GM18505 (cell line): ENCODE measurements at regions not wholly inside any gene's neighbourhood (a gene's known extent, or its start where the extent isn't known, plus 50 kb on each side); places are given as distances from the start of the nearest gene placed in this dataset.
A peak's percentile ranks its signal among the peaks of the same experiment; 100 is the strongest.

Experiments
- ATAC-seq: cut with Tn5 transposase; IDR thresholded peaks from one replicate; pipeline ENCODE4 v1.9.1; 2021; ENCODE audit not compliant: unreplicated experiment
- POLR2A ChIP-seq: IDR thresholded peaks from 4 replicates; pipeline ENCODE4 v1.6.1; 2011; ENCODE audit warnings: borderline replicate concordance; ENCODE audit not compliant: insufficient read depth, insufficient read length; ENCODE audit errors: extremely low read depth

DNA sequence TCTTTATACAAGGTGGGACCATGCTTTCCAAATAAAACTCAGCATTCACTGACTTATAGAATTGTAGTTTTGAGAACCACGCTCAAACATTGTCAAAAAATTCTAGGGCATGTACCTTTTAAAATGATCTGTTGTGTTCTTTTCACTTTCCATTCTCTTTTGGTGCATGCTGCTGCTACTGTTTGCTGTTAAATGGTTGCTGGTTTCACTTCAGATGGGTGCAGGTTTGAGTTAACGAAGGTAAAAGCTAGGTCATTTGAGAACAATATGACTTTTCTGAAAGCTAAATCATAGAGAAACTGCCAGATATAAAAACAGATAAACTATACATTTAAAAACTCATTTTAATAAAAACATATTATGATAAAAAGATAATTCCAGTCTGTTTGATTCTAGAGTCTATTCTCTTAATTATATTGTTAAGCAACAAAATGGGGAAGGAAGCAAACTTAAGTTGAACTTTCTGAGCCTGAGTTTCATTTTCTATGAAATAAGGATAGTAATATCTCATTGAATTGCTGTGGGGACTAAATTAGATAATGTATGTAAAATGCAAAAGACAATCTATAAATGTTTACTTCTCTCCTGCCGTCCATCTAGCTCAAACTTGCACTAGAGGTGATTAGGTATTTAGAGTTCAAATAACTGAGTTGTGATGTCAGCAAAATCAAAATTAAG, 82.4 kb downstream of the OXSM start:
- ATAC-seq, result peak; percentile 88
- TF ChIP-seq POLR2A, result no peak

DNA sequence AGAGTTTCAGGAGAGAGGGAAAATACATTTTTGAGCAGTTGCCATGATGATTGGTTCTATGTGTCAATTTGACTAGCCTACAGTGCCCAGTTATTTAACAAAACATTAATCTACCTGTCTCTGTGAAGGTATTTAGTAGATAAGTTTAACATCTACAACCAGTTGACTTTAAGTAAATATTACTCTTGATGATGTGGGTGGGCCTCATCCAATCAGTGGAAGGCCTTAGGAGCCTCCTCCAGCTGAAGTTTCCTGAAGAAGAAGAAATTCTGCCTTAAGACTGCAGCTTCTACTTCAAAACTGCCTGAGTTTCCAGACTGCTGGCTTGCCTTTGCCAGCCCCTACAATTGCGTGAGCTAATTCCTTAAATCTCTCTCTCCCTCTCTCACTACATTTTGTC, 93.6 kb downstream of the OXSM start:
- no peak for ATAC-seq
- no peak for TF ChIP-seq POLR2A

DNA sequence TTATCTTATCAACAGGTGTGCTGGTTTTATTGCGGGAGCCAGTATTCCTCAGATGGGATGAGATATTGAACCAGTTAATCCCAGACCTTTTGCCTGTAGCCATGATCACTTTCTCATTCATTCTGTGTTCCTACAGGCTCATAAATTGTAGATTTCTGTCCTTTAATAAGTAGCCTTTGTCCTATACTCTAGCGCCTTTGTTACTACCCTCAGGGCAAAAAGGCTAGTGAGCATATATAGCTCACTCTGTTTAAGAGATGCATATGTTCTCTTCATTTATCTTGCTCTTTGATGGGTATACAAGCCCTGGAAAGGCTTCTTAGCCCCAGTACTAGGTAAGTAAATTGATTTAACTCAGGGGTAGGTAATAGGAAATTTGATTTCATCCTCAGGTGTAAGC, 95.1 kb downstream of the OXSM start:
- no peak for ATAC-seq
- TF ChIP-seq POLR2A, result no peak

DNA sequence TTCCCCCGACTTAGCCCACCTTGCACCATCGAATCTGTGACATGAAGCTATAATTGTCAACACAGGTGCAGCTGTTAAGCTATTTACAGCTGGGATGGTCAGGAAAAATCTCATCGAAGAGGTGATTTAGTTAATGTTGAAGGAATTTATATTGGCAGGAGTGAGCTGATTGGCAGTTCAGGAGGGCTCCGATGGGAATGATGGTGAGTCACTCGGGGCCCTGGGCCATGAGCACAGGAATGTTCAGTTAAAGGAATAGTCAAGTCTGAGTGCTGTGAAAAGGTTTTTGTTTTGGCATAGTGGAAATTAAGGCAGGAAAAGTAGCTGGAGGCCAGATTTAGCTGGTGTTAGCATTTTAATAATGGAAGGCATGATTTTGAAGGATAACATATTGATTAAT, 95.7 kb downstream of the OXSM start:
- TF ChIP-seq POLR2A, result no peak
- ATAC-seq, result no peak

DNA sequence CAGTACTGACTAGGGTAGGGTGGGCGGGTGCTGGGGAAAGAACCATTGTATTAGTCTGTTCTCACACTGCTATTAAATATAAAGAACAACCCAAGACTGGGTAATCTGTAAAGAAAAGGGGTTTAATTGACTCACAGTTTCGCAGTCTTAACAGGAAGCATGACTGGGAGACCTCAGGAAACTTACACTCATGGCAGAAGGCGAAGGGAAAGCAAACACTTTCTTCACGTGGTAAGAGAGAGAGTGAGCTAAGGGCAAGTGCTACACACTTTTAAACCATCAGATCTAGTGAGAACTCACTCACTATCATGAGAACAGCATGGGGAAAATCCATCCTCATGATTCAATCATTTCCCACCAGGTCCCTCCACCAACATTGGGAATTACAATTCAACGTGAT, 98.0 kb downstream of the OXSM start:
- no peak for ATAC-seq
- no peak for TF ChIP-seq POLR2A

DNA sequence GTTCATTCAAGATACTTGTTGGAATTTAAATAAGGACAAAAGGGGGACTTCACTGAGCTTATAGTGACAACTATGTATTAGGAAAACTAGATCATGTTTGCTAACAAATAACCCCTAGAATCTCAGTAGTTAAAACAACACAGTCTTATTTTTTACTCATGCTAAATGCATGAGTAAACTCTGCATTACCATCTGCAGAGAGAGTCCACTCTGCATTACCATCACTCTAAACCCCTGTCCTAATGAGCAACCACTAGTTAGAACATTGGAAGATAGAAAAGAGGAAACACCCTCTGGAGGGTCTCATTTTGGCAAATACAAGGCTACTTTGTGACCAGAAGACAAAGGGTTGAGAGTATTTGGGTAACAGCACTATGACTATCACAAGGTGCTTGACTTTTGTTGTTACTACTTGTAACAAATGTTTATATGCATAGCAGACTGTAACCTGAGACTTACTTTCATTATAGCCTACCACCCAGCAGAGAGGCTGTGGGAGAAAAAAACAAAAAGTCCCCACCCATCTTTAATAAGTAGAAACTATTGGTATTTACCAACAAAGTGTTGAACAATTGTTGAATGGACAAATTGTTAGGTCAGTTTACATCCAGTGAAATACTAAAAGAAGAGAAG, 99.1 kb downstream of the OXSM start:
- TF ChIP-seq POLR2A, result no peak
- ATAC-seq, result no peak

DNA sequence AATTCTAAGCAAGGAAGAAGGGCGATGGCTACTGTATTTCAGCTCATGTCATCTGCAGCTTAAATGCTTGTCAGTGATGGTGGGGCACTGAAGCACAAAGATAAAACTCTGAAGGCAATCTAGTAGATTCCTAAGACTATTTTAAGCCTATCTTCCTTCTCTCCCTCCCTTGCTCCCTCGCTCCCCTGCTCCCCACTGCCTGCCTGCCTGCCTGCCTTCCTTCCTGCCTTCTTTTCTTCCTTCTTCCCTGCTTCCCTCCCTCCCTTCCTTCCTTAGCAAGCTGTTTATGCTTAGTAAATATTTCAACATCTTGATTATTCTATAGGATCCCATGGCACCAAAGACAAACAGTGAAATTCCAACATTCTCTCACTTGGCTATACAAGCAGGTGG, 99.6 kb downstream of the OXSM start:
- ATAC-seq, result no peak
- TF ChIP-seq POLR2A, result no peak

DNA sequence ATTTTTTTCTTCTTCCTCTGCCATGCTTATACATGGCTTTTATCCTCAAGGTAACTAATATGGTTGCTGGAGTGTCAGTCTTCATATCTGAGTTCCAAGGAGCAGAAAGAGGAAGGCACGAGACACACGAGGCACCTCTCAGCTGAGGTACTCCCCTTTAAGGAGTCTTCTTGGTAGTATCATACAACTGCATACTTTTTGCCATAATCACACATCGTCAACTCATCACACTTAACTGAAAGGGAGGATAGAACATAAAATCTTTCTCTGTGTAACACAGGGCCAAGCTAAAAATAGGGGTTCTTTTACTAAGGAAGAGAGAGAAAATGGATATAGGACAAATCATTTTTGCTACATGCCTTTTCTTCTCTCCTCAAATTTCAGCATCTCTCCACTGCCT, 104.2 kb downstream of the OXSM start:
- TF ChIP-seq POLR2A, result no peak
- no peak for ATAC-seq

DNA sequence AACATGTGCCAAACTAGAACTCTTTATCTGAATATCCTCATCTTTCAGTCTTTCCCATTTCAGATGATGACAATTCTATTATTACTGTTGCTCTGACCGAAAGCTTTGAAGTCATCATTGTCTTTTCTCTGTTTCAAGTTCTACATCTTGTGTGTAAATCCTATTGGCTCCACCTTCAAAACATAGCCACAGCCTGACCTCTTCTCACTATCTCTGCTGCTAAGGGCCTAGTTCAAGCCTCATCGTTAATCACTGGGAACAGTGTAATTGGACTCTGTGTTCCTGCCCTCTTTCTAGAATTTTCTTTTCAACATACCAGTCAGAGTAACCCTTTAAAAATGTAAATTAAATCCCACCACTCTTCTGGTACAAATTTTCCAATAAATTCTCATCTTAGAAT, 105.1 kb downstream of the OXSM start:
- ATAC-seq, result no peak
- TF ChIP-seq POLR2A, result no peak

DNA sequence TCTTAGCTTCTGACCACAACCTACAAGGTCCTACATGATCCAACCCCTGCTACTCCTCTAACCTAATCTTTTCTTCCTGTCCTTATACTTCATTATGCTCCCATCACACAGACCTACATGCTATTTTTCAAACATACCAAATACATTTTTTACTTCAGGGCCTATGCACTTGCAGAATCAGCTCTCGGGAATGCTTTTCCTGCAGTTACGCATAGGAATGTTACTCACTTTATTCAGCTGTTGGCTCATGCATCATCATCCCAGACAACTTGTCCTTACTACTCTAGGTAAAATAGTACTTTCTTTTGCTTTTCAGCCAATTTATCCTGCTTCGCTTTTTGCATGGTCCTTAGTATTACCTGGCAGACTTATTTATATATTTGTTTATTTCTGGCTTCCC, 105.6 kb downstream of the OXSM start:
- ATAC-seq, result no peak
- TF ChIP-seq POLR2A, result no peak

DNA sequence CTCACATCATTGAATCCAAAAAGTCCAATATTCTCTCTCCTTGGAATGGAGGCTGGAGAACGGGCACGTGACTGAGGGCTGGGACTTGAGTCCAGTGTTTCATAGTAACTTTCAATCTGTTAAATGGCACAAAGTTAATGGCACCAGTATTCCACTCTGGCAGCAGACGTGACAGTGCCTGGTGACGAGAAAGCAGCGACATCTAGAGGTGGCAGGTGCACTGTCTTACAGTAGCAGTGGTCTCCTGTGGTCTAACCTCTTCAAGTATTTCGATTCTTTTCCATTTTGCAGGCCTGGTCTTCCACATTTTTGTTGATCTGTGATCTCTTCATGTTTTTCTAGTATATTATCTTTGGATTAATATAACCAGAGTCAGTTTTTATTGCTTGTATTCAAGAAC, 107.1 kb downstream of the OXSM start:
- TF ChIP-seq POLR2A, result no peak
- peak; percentile 79 for ATAC-seq

DNA sequence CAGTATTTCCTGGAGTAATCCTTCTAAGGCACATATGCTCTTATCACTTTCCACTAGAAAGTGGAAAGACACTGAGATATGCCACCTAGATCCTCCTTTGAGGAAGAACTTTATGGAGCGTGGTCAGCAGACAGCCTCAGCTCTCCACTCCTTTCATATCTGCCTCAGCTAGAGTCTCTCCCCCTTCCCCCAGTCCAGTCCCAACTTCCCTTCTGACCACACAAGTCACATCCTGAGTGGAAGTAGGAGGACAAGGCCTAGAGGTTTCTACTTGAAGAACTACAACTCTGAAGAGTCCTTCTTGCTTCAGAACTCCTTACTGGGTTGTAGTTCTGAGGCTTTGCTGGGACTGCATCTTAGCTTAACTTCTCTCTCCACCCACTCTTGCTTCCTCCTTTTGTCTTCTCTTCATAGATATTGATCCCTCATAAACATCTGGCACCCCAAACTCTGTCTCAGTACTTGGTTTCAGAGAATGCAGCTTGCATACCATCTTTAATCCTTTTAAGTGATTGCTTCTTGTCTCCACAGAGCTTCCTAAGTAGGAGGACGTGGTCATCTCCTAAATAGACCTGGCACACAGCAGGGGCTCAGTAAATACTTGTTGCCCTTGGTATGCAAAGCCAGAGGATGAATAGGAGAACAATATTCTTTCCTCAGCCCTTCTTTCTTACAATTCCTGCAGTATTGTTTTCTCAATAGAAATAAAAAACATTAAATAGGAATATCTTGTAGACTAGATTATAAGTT, 109.6 kb downstream of the OXSM start:
- TF ChIP-seq POLR2A, result no peak
- ATAC-seq, result no peak

DNA sequence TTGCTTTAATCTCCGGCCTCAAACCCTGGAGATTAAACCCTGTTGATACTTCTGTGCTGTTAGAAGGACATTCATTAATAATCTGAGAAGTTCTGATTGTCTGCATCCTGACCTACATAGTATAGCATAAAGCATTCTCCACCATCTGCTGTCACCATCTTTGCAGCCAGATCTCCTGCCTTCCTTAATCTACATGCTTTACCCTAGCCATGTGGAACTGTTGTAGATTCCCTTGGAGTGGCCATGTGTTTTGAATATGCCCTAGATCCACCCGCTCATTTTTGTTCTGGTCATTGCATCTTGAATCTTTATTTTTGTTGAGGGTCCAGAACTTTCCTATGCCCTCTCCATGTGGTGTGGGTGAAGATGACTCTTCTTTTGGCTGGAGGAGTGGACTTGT, 110.3 kb downstream of the OXSM start:
- TF ChIP-seq POLR2A, result no peak
- no peak for ATAC-seq

DNA sequence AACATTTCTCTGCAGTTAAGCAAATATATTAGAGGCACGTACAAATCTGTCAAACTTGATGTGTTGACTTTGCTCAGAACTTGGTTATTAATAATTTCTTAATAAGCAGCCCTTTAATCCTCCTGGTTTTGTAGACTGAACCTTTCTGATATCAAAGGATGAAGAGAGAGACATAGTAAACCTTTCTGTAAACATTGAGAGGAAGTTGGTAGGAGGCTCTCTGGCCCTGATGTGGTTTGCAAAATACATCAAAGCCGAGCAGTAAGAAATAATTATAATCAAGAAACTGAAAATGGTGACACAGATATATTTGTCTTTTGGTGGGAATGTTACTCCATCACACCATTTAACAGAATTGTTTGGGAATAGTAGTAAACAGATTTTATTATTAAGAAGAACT, 111.9 kb downstream of the OXSM start:
- no peak for ATAC-seq
- no peak for TF ChIP-seq POLR2A
